ENCODE measurements at regions not wholly inside any gene's neighbourhood (a gene's known extent, or its start where the extent isn't known, plus 50 kb on each side); places are given as distances from the start of the nearest gene placed in this dataset.

DNA sequence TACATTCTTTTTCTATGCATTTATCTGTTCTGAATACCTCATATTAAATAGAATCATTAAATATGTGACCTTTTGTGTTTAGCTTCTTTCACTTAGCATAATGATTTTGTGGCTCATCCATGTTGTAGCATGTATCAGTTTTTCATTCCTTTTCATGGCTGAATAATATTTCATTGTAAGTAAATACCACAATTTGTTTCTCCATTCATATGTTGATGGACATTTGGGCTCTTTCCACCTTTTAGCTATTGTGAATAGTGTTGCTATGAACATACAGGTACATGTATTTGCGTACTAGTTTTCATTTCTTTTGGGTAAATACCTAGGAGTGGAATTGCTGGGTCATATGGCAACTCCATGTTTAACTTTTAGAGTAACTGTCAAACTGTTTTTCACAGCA, 85.1 kb downstream of the GNL3L start:
- ChIA-PET POLR2A (no interaction called here), CTCF (no interaction called here)
- TF ChIP-seq, protein P1, sequence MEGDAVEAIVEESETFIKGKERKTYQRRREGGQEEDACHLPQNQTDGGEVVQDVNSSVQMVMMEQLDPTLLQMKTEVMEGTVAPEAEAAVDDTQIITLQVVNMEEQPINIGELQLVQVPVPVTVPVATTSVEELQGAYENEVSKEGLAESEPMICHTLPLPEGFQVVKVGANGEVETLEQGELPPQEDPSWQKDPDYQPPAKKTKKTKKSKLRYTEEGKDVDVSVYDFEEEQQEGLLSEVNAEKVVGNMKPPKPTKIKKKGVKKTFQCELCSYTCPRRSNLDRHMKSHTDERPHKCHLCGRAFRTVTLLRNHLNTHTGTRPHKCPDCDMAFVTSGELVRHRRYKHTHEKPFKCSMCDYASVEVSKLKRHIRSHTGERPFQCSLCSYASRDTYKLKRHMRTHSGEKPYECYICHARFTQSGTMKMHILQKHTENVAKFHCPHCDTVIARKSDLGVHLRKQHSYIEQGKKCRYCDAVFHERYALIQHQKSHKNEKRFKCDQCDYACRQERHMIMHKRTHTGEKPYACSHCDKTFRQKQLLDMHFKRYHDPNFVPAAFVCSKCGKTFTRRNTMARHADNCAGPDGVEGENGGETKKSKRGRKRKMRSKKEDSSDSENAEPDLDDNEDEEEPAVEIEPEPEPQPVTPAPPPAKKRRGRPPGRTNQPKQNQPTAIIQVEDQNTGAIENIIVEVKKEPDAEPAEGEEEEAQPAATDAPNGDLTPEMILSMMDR (IDR thresholded peaks at IDR 0.05; ENCODE audit: control extremely low read depth, extremely low read depth, low read depth, missing control alignments) = no peak
- no peak for DNase-seq (ENCODE audit: extremely low spot score)

DNA sequence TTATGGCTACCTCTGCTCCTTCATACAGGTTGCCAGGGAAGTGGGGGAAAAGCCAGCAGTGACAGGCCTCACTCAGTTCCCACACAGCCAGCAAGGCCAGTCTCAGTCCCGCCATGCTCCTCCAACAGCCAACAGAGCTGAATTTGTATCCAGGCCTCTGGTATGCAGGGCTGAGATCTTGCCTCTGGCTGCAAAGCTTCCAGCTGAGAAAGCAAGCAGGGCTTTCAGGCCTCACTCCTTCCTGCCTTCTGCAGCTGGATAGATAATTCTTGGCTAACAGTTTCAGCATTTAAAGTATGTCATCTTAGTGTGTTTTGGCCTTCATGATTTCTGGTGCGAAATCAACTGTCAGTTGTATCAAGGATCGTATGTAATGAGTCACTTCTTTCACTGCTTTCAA, 103.6 kb downstream of the GNL3L start:
- ChIA-PET CTCF (no interaction called here), POLR2A (no interaction called here)
- TF ChIP-seq, protein P1 (IDR thresholded peaks at IDR 0.05; ENCODE audit: control extremely low read depth, extremely low read depth, low read depth, missing control alignments) = no peak
- DNase-seq (ENCODE audit: extremely low spot score) = no peak

DNA sequence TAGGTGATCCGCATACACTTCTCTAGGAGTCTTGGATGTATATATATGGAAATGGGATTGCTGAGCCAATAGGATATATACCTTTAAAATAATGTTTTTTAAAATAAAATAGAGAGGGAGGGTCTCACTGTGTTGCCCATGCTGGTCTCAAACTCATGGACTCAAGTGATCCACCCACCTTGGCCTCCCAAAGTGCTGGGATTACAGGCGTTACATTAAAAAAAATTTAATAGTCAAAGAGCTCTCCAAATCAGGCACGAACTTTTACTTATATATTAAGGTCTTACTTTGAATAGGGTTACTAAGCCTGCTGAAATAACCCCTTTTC, 109.0 kb downstream of the GNL3L start:
- TF ChIP-seq, protein P1 (IDR thresholded peaks at IDR 0.05; ENCODE audit: control extremely low read depth, extremely low read depth, low read depth, missing control alignments) = no peak
- ChIA-PET POLR2A (interaction anchor here (0.8 kb wide), 1 partner anchor 361 kb away, joined by 3 read pairs; the partner anchor contains the start of gene APEX2), CTCF (interaction anchor here (0.7 to 1.7 kb wide), 10 partner anchors 11 to 361 kb away, joined by 3 to 8 read pairs (median 3); partner anchors contain the start of gene APEX2)
- DNase-seq (ENCODE audit: extremely low spot score) = no peak

DNA sequence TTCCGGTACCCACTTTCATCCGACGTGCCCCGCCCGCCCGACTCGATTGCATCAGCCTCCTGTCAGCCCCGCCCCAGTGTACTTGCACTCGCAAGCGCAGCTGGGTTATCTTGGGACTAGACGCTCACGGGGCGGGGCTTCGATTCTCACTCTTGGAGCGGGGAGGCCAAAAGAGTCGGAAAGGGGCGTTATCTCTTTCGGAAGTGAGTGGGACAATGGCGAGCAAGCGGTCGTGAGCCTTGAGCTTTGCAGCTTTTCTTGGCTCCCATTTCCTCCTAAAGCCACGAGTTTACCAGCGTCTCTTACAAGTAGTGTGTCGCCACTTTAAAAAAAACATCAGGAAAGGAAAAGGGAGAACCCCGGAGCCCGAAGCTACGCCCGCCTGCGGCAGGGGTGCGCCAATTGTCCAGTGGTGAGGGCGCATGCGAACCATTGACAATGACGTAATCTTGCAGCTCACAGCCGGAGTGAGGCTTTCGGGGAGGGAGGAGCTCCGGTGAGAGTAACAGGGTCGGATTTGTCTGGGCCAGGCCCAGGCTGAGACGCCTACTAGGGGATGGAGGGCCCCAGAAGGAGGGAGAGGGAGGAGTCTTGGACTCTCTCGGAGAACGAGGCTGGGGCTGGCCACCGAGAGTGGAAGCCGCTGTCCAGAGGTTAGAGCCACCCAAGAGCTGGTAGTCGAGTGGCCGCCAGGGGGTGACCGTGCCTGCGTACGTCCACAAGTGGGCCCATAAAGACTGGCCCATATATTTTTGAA, 109.5 kb downstream of the GNL3L start:
- POLR2A ChIA-PET = interaction anchor here (0.7 to 0.8 kb wide), 3 partner anchors 169 to 361 kb away, joined by 3 to 4 read pairs (median 3); partner anchors contain the start of gene APEX2
- TF ChIP-seq, protein P1 (IDR thresholded peaks at IDR 0.05; ENCODE audit: control extremely low read depth, extremely low read depth, low read depth, missing control alignments) = peak; percentile 43
- CTCF ChIA-PET = interaction anchor here (0.7 to 1.7 kb wide), 11 partner anchors 10 to 361 kb away, joined by 3 to 8 read pairs (median 3); partner anchors contain the start of gene APEX2
- DNase-seq (ENCODE audit: extremely low spot score) = peak; percentile 82

DNA sequence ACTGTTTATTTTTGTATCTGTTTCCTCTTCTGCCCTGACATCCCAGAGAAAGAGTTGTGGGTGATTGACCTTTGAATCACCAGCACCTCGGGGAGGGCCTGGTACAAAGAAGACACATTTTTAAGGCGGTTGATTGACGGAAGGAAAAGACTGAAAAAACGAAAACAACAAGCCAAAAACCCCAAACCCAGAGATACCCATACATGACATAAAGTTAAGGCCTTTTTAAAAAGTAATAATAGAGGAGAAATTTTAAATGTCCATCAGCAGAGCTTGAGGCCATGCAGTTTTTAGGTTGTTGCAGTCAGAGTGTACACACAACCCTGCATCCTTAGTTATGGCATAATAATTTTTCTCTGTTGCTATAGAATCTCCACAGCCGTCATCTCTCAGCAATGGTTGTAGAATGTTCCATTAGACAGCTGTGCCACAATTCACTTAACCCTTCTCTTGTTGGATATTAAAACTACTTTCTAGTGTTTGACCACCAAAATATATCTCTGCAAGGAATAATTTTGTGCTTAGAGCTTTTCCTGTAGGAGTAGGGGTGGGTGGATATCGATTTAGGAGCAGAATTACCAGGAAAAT, 110.2 kb downstream of the GNL3L start:
- POLR2A ChIA-PET = interaction anchor here (0.7 to 0.8 kb wide), 2 partner anchors 169 to 195 kb away, joined by 3 to 4 read pairs; no protein-coding TSS in a partner anchor
- CTCF ChIA-PET = interaction anchor here (0.7 to 1.7 kb wide), 9 partner anchors 10 to 360 kb away, joined by 3 to 8 read pairs (median 4); partner anchors contain the start of gene APEX2
- TF ChIP-seq, protein P1 (IDR thresholded peaks at IDR 0.05; ENCODE audit: control extremely low read depth, extremely low read depth, low read depth, missing control alignments) = no peak
- DNase-seq (ENCODE audit: extremely low spot score) = no peak

DNA sequence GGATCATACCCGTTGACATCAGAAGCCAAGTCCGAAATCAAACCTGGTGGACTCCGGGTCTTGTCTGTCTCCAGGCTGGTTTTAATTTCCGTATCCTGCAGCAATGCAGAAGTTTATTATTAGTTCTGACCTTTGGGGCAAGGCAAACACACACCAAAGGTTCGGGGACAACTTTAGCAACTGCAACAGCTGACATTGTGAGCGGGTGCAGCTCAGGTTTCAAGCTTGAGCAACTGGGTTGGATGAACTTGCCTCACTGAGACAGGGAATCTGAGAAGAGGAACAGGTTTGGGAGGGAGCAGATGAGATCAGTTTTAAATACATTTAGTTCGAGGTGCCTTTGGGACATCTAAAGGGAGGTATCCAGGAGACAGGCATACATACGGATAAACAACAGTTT, 110.7 kb downstream of the GNL3L start:
- DNase-seq (ENCODE audit: extremely low spot score) = no peak
- TF ChIP-seq, protein P1 (IDR thresholded peaks at IDR 0.05; ENCODE audit: control extremely low read depth, extremely low read depth, low read depth, missing control alignments) = no peak
- CTCF ChIA-PET = interaction anchor here (0.7 to 1.7 kb wide), 4 partner anchors 9 to 360 kb away, joined by 3 to 5 read pairs (median 4); partner anchors contain the start of gene APEX2
- POLR2A ChIA-PET = no interaction called here

Data from GM10248 (cell line).